RWPE2 (cell line): ENCODE measurements at regions not wholly inside any gene's neighbourhood (a gene's known extent, or its start where the extent isn't known, plus 50 kb on each side); places are given as distances from the start of the nearest gene placed in this dataset.

Source experiments
- ATAC-seq: fragments of 200-7000 bp; cut with Tn5 transposase; 3 replicates; pipeline ENCODE4 v1.9.1; 2021; ENCODE audit warnings: low read depth
- DNase-seq: peaks from one replicate; pipeline ENCODE4 v3.0.0-alpha.2; 2020; ENCODE audit warnings: low spot score
- H3K27ac ChIP-seq: fragments of 450-650 bp; 2 replicates; pipeline ENCODE4 v1.5.1; 2017; ENCODE audit warnings: mild to moderate bottlenecking; ENCODE audit not compliant: poor library complexity, severe bottlenecking
- H3K27me3 ChIP-seq: fragments of 250-450 bp; sonication (Bioruptor Pico); 2 replicates; pipeline ENCODE4 v1.5.1; 2021; ENCODE audit warnings: mild to moderate bottlenecking, moderate library complexity; ENCODE audit not compliant: insufficient read depth, poor library complexity, severe bottlenecking
- H3K36me3 ChIP-seq: fragments of 250-450 bp; sonication (Bioruptor Pico); 2 replicates; pipeline ENCODE4 v1.5.1; 2020; ENCODE audit warnings: low read depth, mild to moderate bottlenecking, moderate library complexity
- H3K4me1 ChIP-seq: fragments of 250-450 bp; sonication (Bioruptor Pico); 2 replicates; pipeline ENCODE4 v1.5.1; 2021; ENCODE audit warnings: mild to moderate bottlenecking, moderate library complexity; ENCODE audit not compliant: insufficient read depth, poor library complexity, severe bottlenecking
- H3K4me3 ChIP-seq: fragments of 250-450 bp; sonication (Bioruptor Pico); 2 replicates; pipeline ENCODE4 v1.5.1; 2021; ENCODE audit warnings: mild to moderate bottlenecking, moderate library complexity; ENCODE audit not compliant: severe bottlenecking
- H3K9me3 ChIP-seq: fragments of 250-450 bp; sonication (Bioruptor Pico); 2 replicates; pipeline ENCODE4 v1.5.1; 2021; ENCODE audit warnings: mild to moderate bottlenecking, moderate library complexity; ENCODE audit not compliant: severe bottlenecking
- TF ChIP-seq, protein P1 (sequence below): fragments of 450-650 bp; IDR thresholded peaks from one replicate; pipeline ENCODE4 v1.5.1; 2017; ENCODE audit warnings: mild to moderate bottlenecking, moderate library complexity; ENCODE audit not compliant: poor library complexity, severe bottlenecking

DNA sequence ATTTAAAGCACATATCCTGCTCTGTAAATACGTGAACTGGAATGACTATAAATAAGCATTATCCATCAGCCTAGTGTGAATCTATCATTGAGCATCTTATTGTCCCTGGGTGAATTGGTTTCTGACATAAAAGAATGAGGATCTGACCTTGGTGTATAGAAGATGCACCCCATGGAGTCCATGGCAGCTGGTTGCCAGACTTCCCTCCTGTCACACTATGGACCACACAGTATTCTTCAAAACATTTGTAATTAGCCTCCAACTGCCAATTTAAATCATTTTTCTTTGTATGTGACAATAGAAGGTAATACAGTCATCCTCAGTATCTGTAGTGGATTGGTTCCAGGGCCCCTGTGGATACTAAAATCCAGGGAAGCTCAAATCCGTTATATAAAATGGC is 238.1 kb upstream of the ZWINT start:
- H3K36me3 ChIP-seq, result no peaks in the 10 kb centered on the region
- ATAC-seq (no peak), DNase-seq (no peak)
- no peaks in the 10 kb centered on the region for H3K4me1 ChIP-seq
- H3K27me3 ChIP-seq, result peaks cover 12% of the 10 kb centered on the region
- TF ChIP-seq, protein P1, sequence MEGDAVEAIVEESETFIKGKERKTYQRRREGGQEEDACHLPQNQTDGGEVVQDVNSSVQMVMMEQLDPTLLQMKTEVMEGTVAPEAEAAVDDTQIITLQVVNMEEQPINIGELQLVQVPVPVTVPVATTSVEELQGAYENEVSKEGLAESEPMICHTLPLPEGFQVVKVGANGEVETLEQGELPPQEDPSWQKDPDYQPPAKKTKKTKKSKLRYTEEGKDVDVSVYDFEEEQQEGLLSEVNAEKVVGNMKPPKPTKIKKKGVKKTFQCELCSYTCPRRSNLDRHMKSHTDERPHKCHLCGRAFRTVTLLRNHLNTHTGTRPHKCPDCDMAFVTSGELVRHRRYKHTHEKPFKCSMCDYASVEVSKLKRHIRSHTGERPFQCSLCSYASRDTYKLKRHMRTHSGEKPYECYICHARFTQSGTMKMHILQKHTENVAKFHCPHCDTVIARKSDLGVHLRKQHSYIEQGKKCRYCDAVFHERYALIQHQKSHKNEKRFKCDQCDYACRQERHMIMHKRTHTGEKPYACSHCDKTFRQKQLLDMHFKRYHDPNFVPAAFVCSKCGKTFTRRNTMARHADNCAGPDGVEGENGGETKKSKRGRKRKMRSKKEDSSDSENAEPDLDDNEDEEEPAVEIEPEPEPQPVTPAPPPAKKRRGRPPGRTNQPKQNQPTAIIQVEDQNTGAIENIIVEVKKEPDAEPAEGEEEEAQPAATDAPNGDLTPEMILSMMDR, result no peak
- no peak overlapping the region for H3K27ac ChIP-seq
- no peak overlapping the region for H3K4me3 ChIP-seq
- no peaks in the 10 kb centered on the region for H3K9me3 ChIP-seq

DNA sequence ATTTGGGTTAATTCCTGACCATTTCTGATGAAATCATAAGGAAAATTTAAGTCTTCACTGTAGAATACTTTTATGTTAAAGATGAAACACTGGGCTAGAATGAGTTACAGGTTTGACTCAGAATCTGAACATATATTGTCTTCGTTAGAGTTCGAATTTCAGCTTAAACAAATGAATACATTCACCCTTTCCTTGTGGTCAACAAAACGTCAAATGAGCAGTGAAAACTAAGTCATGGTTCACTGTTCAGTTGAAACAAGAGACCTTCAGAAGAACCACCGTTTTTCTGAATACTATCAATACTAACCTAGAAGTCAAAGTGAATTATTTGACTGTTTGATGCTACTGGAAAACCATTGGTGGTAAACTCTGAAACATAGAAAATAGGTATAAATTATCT is 235.2 kb upstream of the ZWINT start:
- no peak for ATAC-seq
- H3K4me1 ChIP-seq, result no peaks in the 10 kb centered on the region
- no peak for DNase-seq
- TF ChIP-seq, protein P1, result no peak
- no peak overlapping the region for H3K4me3 ChIP-seq
- H3K27me3 ChIP-seq, result peaks cover 9% of the 10 kb centered on the region
- no peaks in the 10 kb centered on the region for H3K9me3 ChIP-seq
- H3K36me3 ChIP-seq, result no peaks in the 10 kb centered on the region
- H3K27ac ChIP-seq, result no peak overlapping the region

DNA sequence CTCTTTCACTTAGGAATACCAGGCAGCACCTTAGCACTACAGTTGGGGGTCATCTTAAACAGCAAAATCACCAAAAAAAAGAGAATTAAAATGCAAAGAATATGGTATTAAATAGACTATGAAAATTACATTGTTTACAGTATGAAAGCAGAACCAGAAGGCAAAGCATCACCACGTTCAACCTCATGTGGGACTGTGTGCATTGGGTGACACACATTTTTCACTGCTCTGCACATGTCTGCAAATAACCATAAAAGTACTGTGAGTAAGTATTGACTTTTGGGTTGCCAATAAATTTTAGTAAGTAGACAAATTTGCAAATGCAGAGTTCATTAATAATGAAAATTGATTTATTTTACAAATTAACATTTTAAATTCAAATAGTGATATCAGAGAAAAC is 232.1 kb upstream of the ZWINT start:
- no peak for ATAC-seq
- TF ChIP-seq, protein P1, result no peak
- Histone ChIP-seq H3K27me3 (peaks cover 9% of the 10 kb centered on the region), H3K4me3 (no peak overlapping the region), H3K36me3 (no peaks in the 10 kb centered on the region), H3K9me3 (no peaks in the 10 kb centered on the region), H3K4me1 (no peaks in the 10 kb centered on the region), H3K27ac (no peak overlapping the region)
- no peak for DNase-seq

DNA sequence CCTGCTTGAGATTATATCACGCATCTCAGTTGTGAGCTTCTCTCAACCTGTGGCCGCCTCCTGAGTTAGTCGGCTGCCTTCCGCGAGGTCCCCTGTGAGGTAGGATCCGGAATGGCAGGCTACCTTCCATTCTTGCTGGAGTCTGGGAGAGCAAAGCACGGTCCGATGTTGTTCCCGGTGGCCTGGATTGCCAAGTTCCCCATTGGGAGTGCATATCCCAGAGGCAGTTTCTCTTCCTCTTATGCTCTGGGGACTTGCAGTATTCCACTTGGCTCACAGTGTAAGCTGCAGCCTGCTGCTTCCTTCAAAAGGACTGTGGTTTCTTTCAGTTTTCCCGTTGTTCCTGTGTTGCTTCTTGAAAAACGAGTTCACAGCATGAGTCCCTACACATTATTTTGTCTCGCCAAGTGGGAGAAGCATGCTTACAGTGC is 225.4 kb upstream of the ZWINT start:
- Histone ChIP-seq H3K27ac (no peak overlapping the region), H3K36me3 (no peaks in the 10 kb centered on the region), H3K9me3 (no peaks in the 10 kb centered on the region), H3K4me1 (no peaks in the 10 kb centered on the region), H3K4me3 (no peak overlapping the region), H3K27me3 (no peaks in the 10 kb centered on the region)
- TF ChIP-seq, protein P1, result no peak
- DNase-seq, result no peak
- no peak for ATAC-seq

DNA sequence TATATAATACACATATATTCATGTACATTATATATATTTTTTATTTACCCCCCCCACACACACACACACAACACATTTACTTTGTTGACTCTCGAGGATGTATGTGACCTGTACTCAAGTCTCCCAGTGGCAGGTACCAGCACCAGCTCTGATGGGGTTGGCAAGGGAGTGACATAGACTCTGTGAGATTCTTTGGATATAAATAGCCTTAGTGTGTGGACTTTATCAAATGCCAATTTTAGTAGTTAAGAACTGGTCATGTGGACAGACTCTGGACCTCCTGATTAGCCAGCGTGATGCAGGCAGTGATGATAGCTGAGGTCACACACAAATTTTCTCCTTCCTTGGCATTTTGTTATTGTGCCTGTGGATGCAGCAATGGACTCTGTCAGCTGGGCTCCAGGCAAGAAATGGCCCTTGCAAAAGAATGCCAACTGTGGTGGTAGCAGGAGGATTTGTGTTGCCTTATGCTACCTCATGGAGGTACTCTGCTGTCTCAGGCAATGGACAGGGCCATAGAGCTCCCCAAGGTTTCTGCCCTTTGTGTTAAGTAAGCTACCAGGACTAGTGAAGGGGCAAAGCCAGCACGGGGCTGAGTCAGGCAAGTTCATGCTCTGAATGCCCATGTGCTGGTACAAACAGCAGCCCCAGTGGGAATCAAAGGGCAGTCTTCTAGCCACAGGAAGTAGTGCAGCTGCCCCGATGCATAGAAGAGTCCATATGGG is 224.6 kb upstream of the ZWINT start:
- Histone ChIP-seq H3K27ac (no peak overlapping the region), H3K36me3 (no peaks in the 10 kb centered on the region), H3K27me3 (no peaks in the 10 kb centered on the region), H3K9me3 (no peaks in the 10 kb centered on the region), H3K4me3 (no peak overlapping the region), H3K4me1 (no peaks in the 10 kb centered on the region)
- ATAC-seq (no peak), DNase-seq (no peak)
- TF ChIP-seq, protein P1, result no peak
